NCI-H2227 (cell line): ENCODE measurements at regions not wholly inside any gene's neighbourhood (a gene's known extent, or its start where the extent isn't known, plus 50 kb on each side); places are given as distances from the start of the nearest gene placed in this dataset.
"Not testable (repeated sequence)": the region's sequence is repeated elsewhere in the genome, so short reads cannot be mapped to it uniquely, and the experiment has no call there.

ENCODE experiments used
- DNase-seq: peaks from one replicate; lab custom pipeline; 2025; ENCODE audit not compliant: unreplicated experiment; lab: John Stamatoyannopoulos, UW

DNA sequence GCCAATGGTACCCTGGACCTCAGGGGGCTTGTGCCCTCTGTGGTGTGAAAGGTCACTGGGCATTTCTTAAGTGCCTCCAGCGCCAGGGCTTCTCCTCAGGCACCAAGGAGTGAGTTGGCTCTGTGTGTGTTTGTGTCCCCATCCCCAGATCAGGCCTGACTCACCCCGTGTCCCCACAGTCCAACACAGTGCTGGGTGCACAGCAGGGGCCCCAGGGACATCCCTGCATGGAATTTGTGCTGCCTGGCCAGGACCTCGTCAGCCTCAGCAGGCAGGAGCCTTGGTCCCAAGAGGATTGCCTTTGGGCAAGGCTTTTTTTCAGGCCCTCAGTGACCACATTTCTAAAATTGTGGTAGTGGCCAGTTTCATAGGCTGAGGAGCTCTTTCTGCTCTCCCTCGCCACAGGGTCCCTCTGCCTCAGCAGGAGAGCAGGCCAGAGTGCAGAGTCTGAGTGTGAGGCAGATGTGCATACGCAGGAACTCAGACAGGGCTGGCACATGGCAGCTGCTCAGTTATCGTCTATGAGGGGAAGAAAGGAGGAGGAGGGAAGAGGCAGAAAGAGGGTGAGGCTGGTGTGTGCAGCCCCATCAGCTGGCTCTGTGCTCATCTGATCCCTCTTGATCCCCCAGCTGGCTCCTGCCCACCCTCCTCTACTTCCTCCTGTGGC is 215.6 kb downstream of the RPLP1 start:
- DNase-seq = no peak

DNA sequence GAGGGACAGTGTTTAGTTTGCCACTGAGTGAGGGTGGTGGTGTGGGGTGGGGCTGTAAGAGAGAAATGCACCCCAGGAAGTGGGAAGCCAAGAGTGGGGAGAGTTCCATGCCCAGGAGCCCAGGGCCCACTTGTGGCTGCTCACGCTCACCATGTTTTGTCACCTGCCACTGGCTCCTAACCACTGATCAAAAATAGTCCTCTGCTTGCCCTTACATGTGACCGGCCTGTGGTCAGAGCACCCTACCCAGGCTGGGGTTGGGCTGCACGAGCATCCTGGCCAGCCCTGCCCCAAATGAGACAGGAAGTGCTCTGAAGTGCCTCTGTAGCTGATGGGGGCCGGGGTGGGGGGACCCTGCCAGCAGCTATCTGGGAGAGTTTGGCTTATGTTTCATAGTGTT is 216.3 kb downstream of the RPLP1 start:
- no peak for DNase-seq

DNA sequence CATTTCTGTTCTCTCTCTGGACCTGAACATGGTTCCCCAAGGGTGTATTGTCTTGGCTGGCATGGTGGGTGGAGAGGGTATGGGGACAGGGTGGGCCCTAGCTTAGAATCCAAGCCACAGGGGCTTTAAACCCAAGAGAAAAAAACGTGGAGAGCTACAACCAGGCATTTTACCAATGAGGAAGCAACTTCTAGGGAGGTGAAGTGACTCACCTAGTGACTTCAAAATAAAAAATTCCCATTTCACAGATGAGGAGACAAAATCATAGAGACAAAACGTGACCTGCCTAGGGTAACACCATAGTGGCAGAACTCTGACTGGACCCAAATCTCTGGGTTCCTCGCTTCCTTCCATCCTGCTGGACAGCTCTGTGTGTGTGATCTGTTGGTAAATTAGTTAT is 216.8 kb downstream of the RPLP1 start:
- DNase-seq = no peak

DNA sequence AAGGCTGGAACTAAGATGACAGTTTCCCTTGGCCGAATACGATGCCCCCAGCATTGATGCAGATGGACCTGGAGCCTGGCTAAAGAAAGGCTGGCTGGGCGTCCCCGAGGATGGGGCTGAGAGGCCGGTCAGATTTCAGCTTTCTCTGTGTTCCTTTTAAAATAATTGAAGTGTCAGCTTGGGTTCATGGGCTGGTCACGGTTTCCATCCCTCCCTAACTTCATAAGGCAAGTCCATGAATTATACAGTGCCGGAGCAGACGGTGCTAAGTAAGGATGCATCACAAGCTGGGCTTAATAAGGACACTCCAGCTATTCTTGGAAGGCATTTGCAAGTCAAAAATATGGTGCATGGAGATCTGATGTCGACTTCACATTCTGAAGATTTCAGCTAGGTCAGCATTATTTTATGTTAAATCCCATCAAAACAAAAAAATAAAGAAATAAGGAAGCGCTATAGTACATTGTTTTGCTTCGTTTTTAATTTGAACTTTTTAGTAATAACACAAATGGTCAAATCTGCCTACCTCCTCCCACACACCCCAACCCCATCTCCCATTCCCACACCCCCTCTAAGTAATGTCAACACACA is 220.8 kb downstream of the RPLP1 start:
- no peak for DNase-seq

DNA sequence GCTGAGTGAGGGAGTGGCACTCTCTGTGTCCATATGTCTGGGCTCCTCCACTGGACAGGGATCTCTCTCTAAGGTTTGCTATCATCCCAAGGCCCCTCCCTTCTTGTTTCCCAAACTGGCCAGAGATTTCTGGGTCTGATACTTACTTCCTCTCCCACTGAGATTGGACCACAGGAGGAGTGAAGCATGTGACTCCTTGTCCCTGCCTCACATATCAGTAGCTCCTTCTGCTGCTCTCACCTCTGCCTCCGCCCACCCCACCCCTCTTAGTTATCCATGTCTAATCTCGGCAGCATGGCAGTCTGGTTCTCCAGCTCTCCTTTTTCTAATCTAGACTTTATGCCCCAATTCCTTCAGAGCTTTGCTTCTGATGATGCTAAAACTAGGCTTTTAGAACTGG is 223.1 kb downstream of the RPLP1 start:
- DNase-seq = no peak

DNA sequence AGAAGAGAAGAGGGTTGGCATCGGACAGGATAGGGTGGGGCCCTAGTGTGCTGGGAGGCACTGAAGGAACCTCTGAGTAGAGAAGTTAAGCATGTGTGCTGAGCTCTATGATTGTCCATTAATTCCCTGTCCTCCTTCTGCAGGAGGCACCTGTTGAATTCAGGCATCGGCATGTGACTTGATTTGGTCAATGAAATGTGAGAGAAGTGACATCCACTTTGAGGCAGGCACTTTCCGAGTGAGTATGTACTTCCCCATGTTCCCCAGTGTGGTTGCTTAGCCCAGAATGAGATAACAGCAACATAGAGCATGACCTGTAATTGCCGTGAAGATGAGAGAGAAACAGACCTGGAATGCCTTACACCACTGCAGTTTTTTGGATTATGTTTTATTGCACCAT is 224.8 kb downstream of the RPLP1 start:
- DNase-seq = no peak

DNA sequence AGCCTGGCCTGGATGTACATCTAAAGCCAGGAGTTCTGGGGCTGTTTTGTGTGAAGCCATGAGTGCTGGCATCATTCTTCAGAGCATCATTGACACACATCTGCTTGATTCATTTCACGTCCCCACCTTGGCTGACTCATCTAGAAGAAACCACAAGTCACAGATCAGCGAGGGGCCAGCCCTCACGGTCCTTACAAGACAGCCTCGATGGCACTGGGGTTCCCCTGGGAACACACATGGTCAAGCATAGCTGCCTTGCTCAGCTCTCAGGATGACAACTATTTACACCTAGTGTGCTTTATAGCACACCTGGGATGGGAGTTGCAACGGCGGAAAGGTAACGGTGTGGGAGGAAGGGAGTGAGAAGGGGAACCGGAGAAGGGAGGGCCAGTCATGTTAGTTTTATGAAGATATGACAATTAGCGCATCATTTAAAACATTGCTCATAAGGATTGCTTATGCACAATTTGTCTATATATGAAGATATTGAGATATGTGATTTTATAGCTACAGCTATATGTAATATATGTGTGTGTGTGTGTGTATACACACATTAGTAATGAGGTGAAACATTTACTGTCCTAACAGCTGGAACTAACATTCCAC is 227.1 kb downstream of the RPLP1 start:
- DNase-seq = no peak

DNA sequence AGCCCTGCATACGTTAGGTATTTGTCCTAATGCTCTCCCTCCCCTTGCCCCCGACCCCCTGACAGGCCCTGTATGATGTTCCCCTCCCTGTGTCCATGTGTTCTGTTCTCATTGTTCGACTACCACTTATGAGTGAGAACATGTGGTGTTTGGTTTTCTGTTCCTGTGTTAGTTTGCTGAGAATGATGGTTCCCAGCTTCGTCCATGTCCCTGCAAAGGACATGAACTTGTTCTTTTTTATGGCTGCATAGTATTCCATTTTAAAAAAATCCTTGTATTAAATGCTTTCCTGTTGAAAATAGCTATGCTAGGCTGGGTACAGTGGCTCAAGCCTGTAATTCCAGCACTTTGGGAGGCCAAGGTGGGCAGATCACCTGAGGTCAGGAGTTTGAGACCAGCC is 232.2 kb downstream of the RPLP1 start:
- not testable (repeated sequence) for DNase-seq

DNA sequence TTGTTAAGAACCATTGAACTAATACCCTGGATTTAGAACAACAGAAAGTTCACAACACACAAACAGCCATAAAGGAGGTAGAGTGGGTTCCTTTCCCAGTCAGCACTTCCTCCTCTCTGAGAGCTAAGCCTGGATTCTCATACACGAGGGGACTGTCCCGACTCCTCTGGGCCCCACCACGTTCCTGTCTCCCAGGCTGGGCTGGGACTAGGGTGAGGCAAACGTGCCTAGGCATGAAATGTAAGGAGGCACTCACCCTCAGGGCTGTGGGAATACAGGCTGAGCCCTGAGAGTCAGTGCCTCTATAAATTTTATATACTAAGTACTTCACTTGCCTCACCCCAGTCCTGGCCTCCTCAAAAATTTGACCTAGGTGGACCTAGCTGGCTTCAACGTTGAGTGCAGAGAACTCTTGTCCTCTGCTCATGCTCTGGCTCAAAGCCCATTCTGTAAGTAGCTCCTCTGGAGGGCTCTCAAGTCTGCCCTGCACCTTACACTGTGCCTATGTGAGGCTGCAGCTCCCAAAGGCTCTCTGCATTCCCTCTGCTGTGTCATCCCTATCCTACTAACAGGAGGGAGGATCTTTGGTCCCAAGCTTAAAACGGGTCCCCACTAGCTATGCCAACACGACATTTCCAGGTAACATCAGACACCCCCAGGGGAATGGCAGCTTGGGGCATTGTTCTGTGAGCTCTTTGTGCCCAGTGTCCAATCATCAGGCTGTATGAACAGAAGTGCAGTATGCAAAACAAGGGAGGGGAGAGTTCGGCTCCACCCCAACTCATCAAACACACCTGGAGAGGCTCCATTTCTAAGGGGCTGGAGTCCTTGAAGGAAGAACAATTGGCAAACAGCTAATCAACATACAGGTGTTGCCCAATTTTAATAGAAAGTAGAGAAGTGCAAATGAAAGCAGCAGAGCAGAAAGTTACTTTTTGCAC is 233.2 kb downstream of the RPLP1 start:
- no peak for DNase-seq

DNA sequence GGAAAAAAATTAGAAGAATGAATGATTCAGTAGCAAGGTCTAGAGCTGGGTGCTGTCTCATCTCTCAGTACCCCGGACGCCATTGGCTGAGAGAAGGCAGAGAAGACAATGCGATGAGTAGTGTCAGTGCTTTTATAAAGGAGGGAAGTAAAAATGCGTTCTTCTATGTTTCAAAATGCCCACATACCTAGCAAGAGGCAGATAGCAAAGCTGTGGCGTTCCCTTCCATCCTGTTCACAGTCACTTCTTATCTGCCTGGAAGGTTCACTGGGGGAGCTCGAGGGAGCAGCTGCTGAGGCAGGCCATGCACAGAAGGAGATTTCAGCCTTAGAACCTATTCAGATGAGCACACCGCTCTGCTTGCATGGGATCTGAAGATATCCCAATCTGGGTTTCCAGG is 234.0 kb downstream of the RPLP1 start:
- DNase-seq = no peak

DNA sequence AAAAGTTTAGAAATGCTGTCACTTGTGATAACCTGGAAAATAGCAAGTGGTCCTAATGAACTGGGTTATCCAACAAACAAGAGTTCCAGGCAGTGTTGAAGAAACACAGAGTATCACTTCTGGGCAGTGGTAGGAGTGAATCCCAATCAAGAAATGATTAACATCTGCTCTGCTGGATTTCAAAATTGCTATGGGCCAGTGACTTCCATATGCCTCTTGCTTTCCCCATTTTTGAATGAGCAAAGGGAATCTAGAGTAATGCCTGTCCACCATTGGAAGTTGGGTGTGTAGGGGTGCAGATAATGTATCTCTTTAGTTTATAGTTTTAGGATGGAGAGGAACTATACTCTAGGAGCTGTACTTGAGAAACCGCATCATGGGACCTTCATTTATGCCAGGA is 236.5 kb downstream of the RPLP1 start:
- DNase-seq = no peak

DNA sequence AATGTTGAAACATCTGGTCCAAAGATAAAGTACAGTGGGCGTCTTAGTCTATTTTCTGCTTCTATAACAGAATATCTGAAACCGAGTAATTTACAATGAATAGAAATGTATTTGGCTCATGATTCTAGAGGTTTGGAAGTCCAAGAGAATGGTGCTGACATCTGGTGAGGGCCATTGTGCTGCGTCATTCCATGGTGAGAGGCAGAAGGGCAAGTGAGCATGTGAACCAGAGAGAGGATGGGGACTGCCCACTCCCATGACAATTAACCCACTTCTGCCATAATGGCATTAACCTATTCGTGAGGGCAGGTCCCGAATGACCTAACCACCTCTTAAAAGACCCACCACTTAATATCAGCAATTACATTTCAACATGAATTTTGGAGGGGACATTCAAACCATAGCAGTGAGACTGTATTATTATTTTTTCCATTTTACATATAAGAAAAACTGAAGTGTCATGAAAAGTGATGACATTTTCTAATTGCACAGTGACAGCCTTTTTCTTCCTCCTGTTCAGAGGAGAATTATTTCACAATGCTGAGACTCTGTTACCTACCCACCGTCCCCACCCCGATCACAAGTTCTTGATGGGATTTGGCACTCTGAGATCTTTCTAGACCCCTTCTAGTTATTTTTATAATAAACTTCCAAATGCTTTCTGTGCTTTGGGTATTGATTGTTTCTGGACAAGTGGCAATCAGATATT is 238.8 kb downstream of the RPLP1 start:
- no peak for DNase-seq

DNA sequence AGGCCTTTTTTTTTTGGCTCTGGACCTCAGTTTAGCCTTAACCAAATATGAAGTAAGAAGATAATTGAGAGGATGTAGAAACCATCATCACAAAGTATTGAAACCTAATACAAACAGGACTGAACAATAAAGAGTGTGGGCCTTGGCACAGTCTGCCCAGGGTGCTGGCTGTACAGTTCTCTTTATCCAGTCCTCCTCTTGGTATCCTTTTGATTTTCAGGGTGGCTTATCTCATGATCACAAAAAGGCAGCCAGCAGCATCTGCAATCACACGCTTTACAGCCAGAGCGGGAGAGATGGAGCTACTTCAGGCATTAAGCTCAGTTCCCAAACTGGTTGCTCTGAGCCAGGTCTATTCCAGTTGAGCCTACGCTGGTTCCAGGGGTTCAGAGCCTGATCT is 239.7 kb downstream of the RPLP1 start:
- no peak for DNase-seq

DNA sequence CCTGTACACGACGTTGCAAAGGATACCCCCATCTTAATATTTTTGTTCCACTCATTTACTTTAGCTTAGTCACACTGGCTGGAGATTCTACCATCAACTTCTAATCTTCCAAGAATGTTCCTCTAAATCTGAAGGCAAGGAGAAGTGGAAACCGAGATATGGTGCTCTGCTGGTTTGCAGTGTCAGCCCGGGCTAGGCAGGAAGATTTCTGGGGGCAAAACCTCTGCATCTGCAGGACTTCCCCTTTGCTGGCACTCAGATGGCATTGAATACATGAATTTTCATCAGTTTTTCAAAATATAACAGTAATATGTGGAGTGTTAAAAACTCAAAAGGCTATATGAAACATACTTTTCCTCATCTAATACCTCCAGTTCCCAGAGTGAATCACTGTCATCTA is 240.4 kb downstream of the RPLP1 start:
- DNase-seq = no peak

DNA sequence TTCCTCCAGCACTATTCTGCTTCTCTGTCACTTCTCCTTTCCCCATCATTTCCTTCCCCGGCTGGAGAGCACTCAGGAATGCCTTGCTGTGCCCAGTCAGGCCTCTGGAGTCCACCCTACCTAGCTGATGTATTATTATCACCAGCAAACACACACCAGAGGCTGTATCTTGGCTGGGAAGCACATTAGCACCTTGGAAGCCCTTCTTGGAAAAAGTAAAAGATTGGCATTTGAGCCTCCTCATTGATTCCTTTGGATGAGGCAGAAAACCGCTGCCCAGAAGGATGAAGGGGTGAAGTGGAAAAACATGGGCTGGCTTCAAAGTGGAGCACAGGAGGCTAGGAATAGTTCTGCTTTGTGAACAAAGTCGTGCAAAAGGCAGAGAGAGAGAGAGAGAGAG is 244.3 kb downstream of the RPLP1 start:
- DNase-seq = no peak

DNA sequence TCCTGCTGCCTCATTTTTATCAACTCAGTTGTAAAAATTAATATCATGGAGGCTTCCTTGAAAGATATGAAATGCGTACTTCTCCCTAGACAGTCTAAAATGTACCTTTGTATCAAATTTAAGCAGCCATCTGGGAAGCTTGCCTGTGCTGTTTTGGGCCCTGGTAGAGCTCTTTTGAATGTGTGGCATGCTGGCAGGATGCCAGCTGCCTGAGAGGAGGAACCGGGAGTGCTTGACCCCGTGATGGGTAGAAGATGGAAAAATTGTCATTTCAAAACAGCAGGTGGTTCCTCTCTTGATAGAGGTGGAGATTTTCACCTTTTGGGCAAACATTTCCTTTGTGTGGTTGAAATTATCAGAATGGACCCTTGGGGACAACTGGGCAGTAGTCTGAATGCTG is 245.3 kb downstream of the RPLP1 start:
- peak; percentile 52 for DNase-seq

DNA sequence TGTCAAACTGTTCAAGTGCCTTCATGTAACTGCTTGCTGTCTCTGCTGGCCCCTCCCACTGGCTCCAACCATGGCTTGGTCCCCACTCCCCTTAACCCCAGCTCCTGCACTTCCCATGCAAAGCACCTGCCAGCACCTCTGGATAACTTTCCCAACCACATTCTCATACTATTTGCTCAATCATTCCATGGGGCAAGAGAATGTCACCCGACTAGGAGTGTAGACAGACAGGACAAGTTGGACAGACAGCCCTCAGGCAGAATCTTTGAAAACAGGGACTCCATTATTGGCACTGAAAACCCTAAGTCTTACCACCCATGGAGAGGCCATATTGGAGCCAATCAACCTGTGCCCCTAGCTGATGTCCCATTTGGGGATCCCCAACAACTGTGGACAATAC is 246.5 kb downstream of the RPLP1 start:
- no peak for DNase-seq

DNA sequence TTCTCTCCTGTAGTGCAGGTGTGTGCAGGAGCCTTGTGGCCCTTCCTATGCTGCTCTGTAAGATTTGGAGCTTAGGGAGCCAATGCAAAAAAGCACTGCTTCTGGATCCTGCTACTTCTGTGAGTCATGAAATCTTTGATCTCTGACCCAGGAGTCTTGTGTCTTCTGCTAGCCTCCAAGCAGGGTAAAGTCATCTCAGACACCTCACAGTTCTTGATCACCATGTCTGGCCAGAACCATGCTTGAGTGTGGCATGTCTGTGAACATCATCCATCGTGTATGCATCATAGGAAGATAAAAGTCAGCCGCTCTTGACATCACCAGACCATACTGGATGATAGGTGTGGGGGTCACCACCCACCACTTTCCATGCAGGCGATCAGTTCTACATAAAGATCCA is 247.8 kb downstream of the RPLP1 start:
- no peak for DNase-seq

DNA sequence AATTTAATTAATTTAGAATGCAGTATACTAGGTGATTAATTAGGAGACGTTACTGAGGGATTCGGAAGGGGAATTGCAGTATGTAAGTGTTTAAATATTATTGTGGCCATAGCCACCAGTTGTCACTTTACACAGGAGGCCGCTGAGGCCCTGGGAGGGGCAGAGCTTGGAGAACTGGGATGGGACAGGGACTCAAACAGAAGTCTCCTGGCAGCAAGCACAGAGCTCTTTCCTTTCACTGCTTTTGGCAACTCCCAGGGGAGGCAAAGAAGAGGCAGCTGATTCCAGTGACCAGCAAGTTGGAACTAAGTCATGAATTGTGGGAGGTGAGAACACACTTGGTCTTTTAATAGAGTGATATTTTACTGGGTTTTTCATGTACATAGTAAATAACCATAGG is 248.6 kb downstream of the RPLP1 start:
- DNase-seq = no peak

DNA sequence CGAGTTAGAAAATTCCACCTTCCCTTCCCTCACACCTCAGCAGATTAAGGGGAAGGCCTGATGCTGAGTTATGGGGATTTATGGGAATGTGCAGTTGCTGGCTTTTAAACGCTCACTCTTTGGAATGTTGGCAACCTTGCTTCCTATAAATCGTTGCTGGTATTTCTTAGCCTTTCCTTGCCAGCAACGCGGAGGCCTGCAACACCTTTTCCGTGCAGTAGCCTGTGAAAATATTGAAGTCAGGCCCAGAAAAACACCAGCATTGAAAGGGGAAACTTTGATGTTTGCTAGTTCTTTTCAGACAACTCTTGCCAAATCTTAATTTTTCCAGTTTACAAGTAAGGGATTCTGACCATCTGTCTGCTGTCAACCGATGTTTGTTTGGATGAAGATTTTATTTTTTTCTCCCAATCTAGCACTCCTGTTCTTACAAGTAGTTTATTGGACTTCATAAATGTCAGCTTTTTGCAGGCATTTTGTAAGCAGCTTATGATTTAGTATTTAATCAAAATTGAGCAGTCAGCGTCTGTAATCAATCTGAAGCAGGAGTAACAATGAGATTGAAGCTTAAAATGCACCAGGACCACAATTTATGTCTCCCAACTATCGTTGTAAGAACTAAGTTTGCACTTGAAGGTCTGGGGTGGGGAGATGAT is 251.0 kb downstream of the RPLP1 start:
- DNase-seq = no peak

DNA sequence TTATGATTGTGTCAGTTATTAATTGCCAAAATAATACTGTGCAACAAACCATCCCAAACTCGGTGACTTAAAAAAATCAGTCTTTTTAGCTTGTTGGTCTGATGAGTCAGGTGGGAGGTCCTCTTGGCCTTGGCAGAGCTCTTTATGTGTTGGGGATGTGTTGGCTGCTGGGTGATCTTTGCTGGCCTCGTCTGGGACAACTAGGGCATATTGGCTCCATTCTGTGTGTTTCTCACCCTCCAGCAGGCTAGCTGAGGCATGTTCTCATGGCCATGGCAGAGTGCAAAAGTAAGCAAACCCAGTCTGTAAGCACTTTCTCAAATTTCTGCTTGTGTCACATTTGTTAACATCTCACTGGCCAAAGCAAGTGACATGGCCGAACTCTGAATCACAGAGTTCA is 251.6 kb downstream of the RPLP1 start:
- DNase-seq = no peak
